ENCODE measurements at regions not wholly inside any gene's neighbourhood (a gene's known extent, or its start where the extent isn't known, plus 50 kb on each side); places are given as distances from the start of the nearest gene placed in this dataset.

DNA sequence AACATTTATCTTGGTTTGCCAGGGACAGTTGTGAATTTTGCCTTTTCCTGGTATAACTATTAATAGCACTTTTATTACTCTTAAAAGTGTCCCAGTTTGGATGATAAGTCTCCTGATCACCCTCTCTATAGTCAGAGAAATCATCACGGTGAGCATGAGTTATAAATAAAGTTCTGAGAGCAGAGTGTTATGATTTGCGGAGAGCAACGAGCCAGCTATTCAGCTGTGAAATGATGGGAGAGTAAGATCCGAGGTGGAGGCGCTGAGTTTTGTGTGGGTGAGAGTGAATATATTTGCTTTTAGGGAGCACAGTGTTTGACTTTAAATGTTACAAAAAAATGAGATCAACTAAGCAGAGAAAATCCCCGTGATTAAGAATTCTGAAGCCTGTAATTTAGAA lies 179.6 kb downstream of the DSC3 start:
- no peaks in the 10 kb centered on the region for H3K4me1 ChIP-seq (replicated peaks in 1 of 4; ENCODE audit: control insufficient read depth in 3 of 4, insufficient read depth in 4 of 4, low read length in 3 of 4)
- CTCF ChIA-PET (ENCODE audit: partially characterized antibody), result no interaction called here
- no peaks in the 10 kb centered on the region for H3K27me3 ChIP-seq (replicated peaks in 1 of 4; ENCODE audit: control insufficient read depth in 3 of 4, extremely low read depth in 1 of 4, insufficient read depth in 3 of 4, low read length in 3 of 4)
- H3K14ac ChIP-seq (ENCODE audit: insufficient read length), result no peak overlapping the region
- no peaks in the 10 kb centered on the region for H4K20me1 ChIP-seq (replicated peaks in 1 of 2; ENCODE audit: control insufficient read depth in 1 of 2, insufficient read depth in 2 of 2, low read length in 2 of 2)
- POLR2A ChIA-PET (ENCODE audit: partially characterized antibody), result no interaction called here
- H3K18ac ChIP-seq (ENCODE audit: extremely low read depth, low read length), result no peak overlapping the region
- no peaks in the 10 kb centered on the region for H3K79me1 ChIP-seq (ENCODE audit: low read depth, low read length)
- H2BK12ac ChIP-seq (ENCODE audit: low read depth, low read length), result no peak overlapping the region
- H2BK5ac ChIP-seq (ENCODE audit: low read depth, low read length), result no peak overlapping the region
- no peak overlapping the region for H2AK5ac ChIP-seq (ENCODE audit: low read depth, low read length)
- H3K9me3 ChIP-seq (ENCODE audit: insufficient read depth in 2 of 2, low read depth in 1 of 2, low read length in 1 of 2), result no peaks in the 10 kb centered on the region
- H3K4me3 ChIP-seq (ENCODE audit: extremely low read depth in 1 of 4, insufficient read depth in 2 of 4, low read depth in 3 of 4, low read length in 4 of 4), result no peak overlapping the region
- 92% methylated on average over 6 of the region's 6 CpGs; no CpG with 5 or more reads in 1 of the 2 experiments for whole genome bisulfite sequencing, 2 experiments (ENCODE audit: extremely low coverage in 1 of 2, insufficient coverage in 1 of 2, insufficient read length in 1 of 2, insufficient replicate concordance in 2 of 2, low coverage in 1 of 2, low lambda C conversion rate in 2 of 2, missing lambda C conversion rate in 1 of 2)
- no peak overlapping the region for H2BK20ac ChIP-seq (ENCODE audit: low read length)
- no peak overlapping the region for H2AFZ ChIP-seq (ENCODE audit: low read length)
- TF ChIP-seq YY1 (IDR thresholded peaks at IDR 0.05; ENCODE audit: low read depth, low read length) (no peak), CHD1 (IDR thresholded peaks at IDR 0.05; ENCODE audit: low read depth, low read length) (no peak)
- no peaks in the 10 kb centered on the region for H3K23me2 ChIP-seq (ENCODE audit: low read depth, low read length)
- no peak overlapping the region for H2BK120ac ChIP-seq (replicated peaks; ENCODE audit: low read depth, low read length)
- DNase-seq (ENCODE audit: low read depth in 1 of 2, low spot score in 2 of 2) (no peak), FAIRE-seq (no peak)
- H4K91ac ChIP-seq (replicated peaks; ENCODE audit: insufficient read length, low read length), result no peak overlapping the region
- H3K56ac ChIP-seq (replicated peaks; ENCODE audit: insufficient read length, low read depth, low read length), result no peak overlapping the region
- no peak overlapping the region for H3K27ac ChIP-seq (ENCODE audit: low read depth, low read length)
- no peak overlapping the region for H2BK15ac ChIP-seq (ENCODE audit: low read length)
- H3K9ac ChIP-seq (replicated peaks in 1 of 4; ENCODE audit: extremely low read depth in 1 of 4, low read depth in 3 of 4, low read length in 3 of 4), result no peak overlapping the region
- H3K23ac ChIP-seq (ENCODE audit: insufficient read length), result no peak overlapping the region
- H3K79me2 ChIP-seq (ENCODE audit: control insufficient read depth in 1 of 2, insufficient read depth in 2 of 2, low read length in 2 of 2), result no peaks in the 10 kb centered on the region
- no peak overlapping the region for H3K4ac ChIP-seq (replicated peaks; ENCODE audit: insufficient read length, low read depth, low read length)
- no peak overlapping the region for H4K5ac ChIP-seq (ENCODE audit: insufficient read length, low read depth, low read length)
- H3K4me2 ChIP-seq (ENCODE audit: insufficient read depth in 1 of 2, low read depth in 2 of 2, low read length in 2 of 2), result no peak overlapping the region
- H4K8ac ChIP-seq (ENCODE audit: extremely low read depth, insufficient read depth, low read length), result no peak overlapping the region
- H3K36me3 ChIP-seq (ENCODE audit: control insufficient read depth in 2 of 4, insufficient read depth in 4 of 4, low read length in 3 of 4), result no peaks in the 10 kb centered on the region
